SK-N-SH (cell line): ENCODE measurements at regions not wholly inside any gene's neighbourhood (a gene's known extent, or its start where the extent isn't known, plus 50 kb on each side); places are given as distances from the start of the nearest gene placed in this dataset.

Experiments
- CTCF ChIA-PET: fragments of 300-600, 350-600 bp; formaldehyde crosslinking; extraction: SDS; loops from one replicate; lab custom pipeline; 2021; lab: Yijun Ruan, JAX
- POLR2A ChIA-PET: fragments of 350-600 bp; sonication (Branson Sonifier 250); formaldehyde crosslinking; extraction: SDS; loops from one replicate; lab custom pipeline; 2020; ENCODE audit warnings: antibody characterized with exemption, inconsistent platforms; lab: Yijun Ruan, JAX
- DNase-seq: peaks from one replicate; pipeline ENCODE4 v3.0.0; 2012
- H2AFZ ChIP-seq: fragments of 200-600 bp; sonication (generic); 2 replicates; pipeline ENCODE4 v1.8.1; 2016; ENCODE audit warnings: antibody characterized with exemption, mild to moderate bottlenecking, low read depth
- H3F3A ChIP-seq: fragments of 200-600 bp; sonication (generic); replicated peaks from 2 replicates; pipeline ENCODE3; 2016; ENCODE audit warnings: antibody characterized with exemption, mild to moderate bottlenecking; ENCODE audit not compliant: insufficient read depth
- H3K27ac ChIP-seq, 2 experiments: fragments of 200-500 bp in 1 of 2; fragments of 200-600 bp in 1 of 2; sonication (Bioruptor generic) in 1 of 2; sonication (generic), shearing (Covaris generic) in 1 of 2; 2 replicates each; pipeline versions ENCODE4 v1.5.1 to v1.6.1; 2014 to 2016; ENCODE audit warnings: low read depth in 2 of 2, inconsistent platforms in 1 of 2, low read length in 1 of 2, mild to moderate bottlenecking in 1 of 2, mixed read lengths in 1 of 2
- H3K27me3 ChIP-seq: fragments of 200-600 bp; sonication (generic), shearing (Covaris generic); 2 replicates; pipeline ENCODE4 v1.6.1; 2016; ENCODE audit warnings: mixed run types; ENCODE audit not compliant: insufficient read depth
- H3K36me3 ChIP-seq, 2 experiments: fragments of 200-500 bp in 1 of 2; fragments of 200-600 bp in 1 of 2; sonication (Bioruptor generic) in 1 of 2; sonication (generic) in 1 of 2; replicated peaks in 1 of 2; 2 replicates each; pipeline versions ENCODE3 to v1.5.1; 2014 to 2016; ENCODE audit warnings: low read length in 1 of 2, mild to moderate bottlenecking in 1 of 2; ENCODE audit not compliant: insufficient read depth in 2 of 2, control insufficient read depth in 1 of 2
- H3K4me1 ChIP-seq, 2 experiments: fragments of 200-500 bp in 1 of 2; fragments of 200-600 bp in 1 of 2; sonication (Bioruptor generic) in 1 of 2; sonication (generic), shearing (Covaris generic) in 1 of 2; 2 replicates each; pipeline versions ENCODE4 v1.5.1 to v1.6.1; 2014 to 2016; ENCODE audit warnings: low read depth in 1 of 2, low read length in 1 of 2, mixed run types in 1 of 2; ENCODE audit not compliant: insufficient read depth in 2 of 2, control insufficient read depth in 1 of 2
- H3K4me2 ChIP-seq: fragments of 200-600 bp; sonication (generic), shearing (Covaris generic); 2 replicates; pipeline ENCODE4 v1.6.1; 2017; ENCODE audit warnings: mixed run types
- H3K4me3 ChIP-seq, 2 experiments: fragments of 200-500 bp in 1 of 2; fragments of 200-600 bp in 1 of 2; sonication (Bioruptor generic) in 1 of 2; sonication (generic), shearing (Covaris generic) in 1 of 2; 2 replicates each; pipeline versions ENCODE4 v1.5.1 to v1.8.1; 2014 to 2016; ENCODE audit warnings: low read depth in 2 of 2, inconsistent platforms in 1 of 2, low read length in 1 of 2, mild to moderate bottlenecking in 1 of 2, mixed read lengths in 1 of 2, moderate library complexity in 1 of 2
- H3K79me2 ChIP-seq: fragments of 200-600 bp; sonication (generic); 2 replicates; pipeline ENCODE4 v1.8.1; 2017; ENCODE audit warnings: mild to moderate bottlenecking; ENCODE audit not compliant: insufficient read depth
- H3K9ac ChIP-seq: fragments of 200-600 bp; sonication (generic); 2 replicates; pipeline ENCODE4 v1.6.1; 2017; ENCODE audit warnings: mixed run types
- H3K9me2 ChIP-seq: fragments of 200-600 bp; sonication (generic); 2 replicates; pipeline ENCODE4 v1.6.1; 2017; ENCODE audit warnings: mixed run types
- H3K9me3 ChIP-seq: fragments of 200-600 bp; sonication (generic); 2 replicates; pipeline ENCODE4 v1.6.1; 2017; ENCODE audit warnings: mixed run types, mild to moderate bottlenecking, moderate library complexity
- H4K20me1 ChIP-seq: fragments of 200-600 bp; sonication (generic); 2 replicates; pipeline ENCODE4 v1.6.1; 2017; ENCODE audit warnings: mild to moderate bottlenecking, mixed run types; ENCODE audit not compliant: insufficient read depth
- CTCF ChIP-seq: fragments of 200-600 bp; sonication (generic); IDR thresholded peaks from 2 replicates; pipeline ENCODE4 v1.6.1; 2017; ENCODE audit warnings: antibody characterized with exemption, mild to moderate bottlenecking, moderate library complexity
- EP300 ChIP-seq, 2 experiments: IDR thresholded peaks; 2 replicates each; pipeline versions ENCODE4 v1.4.0 to v1.6.1; 2012; ENCODE audit warnings: borderline replicate concordance in 1 of 2, low read depth in 1 of 2, low read length in 1 of 2
- FOXM1 ChIP-seq: IDR thresholded peaks from 2 replicates; pipeline ENCODE4 v1.4.0; 2012; ENCODE audit warnings: low read depth, mild to moderate bottlenecking
- JUND ChIP-seq: IDR thresholded peaks from 2 replicates; pipeline ENCODE4 v1.4.0; 2012
- MAX ChIP-seq: IDR thresholded peaks from 2 replicates; pipeline ENCODE4 v1.4.0; 2012; ENCODE audit warnings: low read depth
- MEF2A ChIP-seq: IDR thresholded peaks from 2 replicates; pipeline ENCODE4 v1.4.0; 2012; ENCODE audit warnings: low read depth, borderline replicate concordance
- NRF1 ChIP-seq: IDR thresholded peaks from 2 replicates; pipeline ENCODE4 v1.6.1; 2012; ENCODE audit warnings: low read depth, mild to moderate bottlenecking, low read length
- RAD21 ChIP-seq: IDR thresholded peaks from 2 replicates; pipeline ENCODE4 v1.6.1; 2012; ENCODE audit warnings: mild to moderate bottlenecking, low read length
- RFX5 ChIP-seq: IDR thresholded peaks from 2 replicates; pipeline ENCODE4 v1.6.1; 2012; ENCODE audit warnings: mild to moderate bottlenecking, improper control_type of control experiment, low read length
- RXRA ChIP-seq: IDR thresholded peaks from 2 replicates; pipeline ENCODE4 v1.4.0; 2012; ENCODE audit warnings: low read depth, mild to moderate bottlenecking, borderline replicate concordance
- SMC3 ChIP-seq: IDR thresholded peaks from 2 replicates; pipeline ENCODE4 v1.6.1; 2012; ENCODE audit warnings: low read depth, low read length, improper control_type of control experiment
- TEAD4 ChIP-seq: IDR thresholded peaks from 2 replicates; pipeline ENCODE4 v1.4.0; 2012; ENCODE audit warnings: mild to moderate bottlenecking, borderline replicate concordance; ENCODE audit not compliant: insufficient read depth
- WGBS: methylation state at CpG from one replicate; pipeline ENCODE4 v1.1.6; 2017; ENCODE audit warnings: low lambda C conversion rate; 5-methylcytosine and 5-hydroxymethylcytosine counted together
- TF ChIP-seq, protein P1 (sequence below): IDR thresholded peaks from 2 replicates; pipeline ENCODE4; 2012
- TF ChIP-seq, protein P2 (sequence below): fragments of 150-350 bp; IDR thresholded peaks from 2 replicates; pipeline ENCODE4 v1.6.1; 2017; ENCODE audit warnings: antibody characterized with exemption, low read length, low read depth, borderline replicate concordance

GRCh38 chr13:44784708-44785080 is 204.6 kb downstream of the NUFIP1 start:
- H3K4me2 ChIP-seq, result no peak overlapping the region
- no peaks in the 10 kb centered on the region for H3K9me3 ChIP-seq
- peaks cover 0 to 5% of the 10 kb centered on the region in 2 experiments; a peak in 1 of 4 replicates for H3K4me1 ChIP-seq
- no peak overlapping the region for H3K27ac ChIP-seq
- H3F3A ChIP-seq, result no peaks in the 10 kb centered on the region
- H3K9ac ChIP-seq, result no peak overlapping the region
- ChIA-PET POLR2A (no interaction called here), CTCF (no interaction called here)
- no peak overlapping the region for H3K4me3 ChIP-seq
- no peak for TF ChIP-seq RXRA
- no peak overlapping the region for H2AFZ ChIP-seq
- WGBS, result 75% methylated on average over 2 of the region's 2 CpGs
- DNase-seq, result no peak
- H4K20me1 ChIP-seq, result no peaks in the 10 kb centered on the region
- no peaks in the 10 kb centered on the region for H3K27me3 ChIP-seq
- no peaks in the 10 kb centered on the region for H3K36me3 ChIP-seq
- H3K9me2 ChIP-seq, result no peaks in the 10 kb centered on the region
- no peaks in the 10 kb centered on the region for H3K79me2 ChIP-seq

DNA sequence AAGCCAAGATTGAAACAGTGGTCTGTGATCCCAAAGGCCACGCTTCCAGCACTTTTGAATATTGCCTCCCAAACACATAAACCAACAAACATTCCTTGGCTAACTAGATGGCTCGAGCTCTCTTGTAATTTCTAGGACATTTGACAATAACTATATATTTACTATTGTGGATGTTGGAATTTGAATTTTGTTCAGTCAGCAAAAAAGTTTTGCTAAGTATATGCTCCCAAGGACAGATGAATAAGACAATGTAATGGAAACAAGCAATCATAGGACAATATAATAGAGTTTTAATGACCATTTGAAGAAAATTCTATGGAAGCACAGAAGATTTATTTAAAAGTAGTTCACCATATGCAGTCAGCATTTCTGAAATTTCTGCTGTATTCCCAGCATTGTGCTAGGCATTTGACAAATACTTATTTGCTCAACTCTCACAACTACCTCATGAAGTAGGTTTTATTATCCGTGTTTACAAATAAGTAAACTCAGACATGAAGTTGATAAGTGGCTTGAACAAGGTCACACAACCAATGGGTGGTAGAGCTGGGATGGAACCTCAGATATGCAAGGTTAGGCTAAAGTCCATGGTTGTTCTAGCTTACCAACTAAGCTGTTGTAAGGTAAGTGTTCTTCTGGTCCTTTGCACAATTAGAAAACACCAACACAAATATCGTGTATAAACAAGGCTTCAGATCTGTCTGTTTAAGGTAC is 205.1 kb downstream of the NUFIP1 start:
- POLR2A ChIA-PET, result no interaction called here

DNA sequence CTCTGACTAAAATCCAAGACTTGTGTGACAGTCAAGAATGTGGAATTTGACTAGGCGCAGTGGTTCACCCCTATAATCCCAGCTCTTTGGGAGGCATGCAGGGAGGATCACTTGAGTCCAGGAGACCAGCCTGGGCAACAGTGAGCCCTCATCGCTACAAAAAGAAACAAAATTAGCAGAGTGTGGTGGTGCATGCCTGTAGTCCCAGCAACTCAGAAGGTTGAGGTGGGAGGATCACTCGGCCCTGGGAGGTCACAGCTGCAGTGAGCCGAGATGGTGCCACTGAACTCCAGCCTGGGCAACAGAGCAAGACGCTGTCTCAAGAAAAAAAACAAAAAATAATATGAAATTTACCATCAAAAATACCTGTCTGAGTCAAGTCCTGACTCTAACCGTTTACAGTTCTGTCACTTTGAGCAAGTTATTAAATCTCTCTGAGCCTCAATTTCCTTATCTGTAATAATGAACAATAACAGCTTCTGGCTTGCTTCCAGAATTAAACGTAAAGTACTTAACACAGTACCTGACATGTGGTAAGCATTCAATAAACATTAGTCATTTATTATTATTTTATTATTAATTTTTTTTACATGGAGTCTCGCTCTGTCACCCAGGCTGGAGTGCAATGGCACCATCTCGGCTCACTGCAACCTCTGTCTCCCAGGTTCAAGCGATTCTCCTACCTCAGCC is 204.6 kb upstream of the TSC22D1 start:
- H3K9me3 ChIP-seq, result no peaks in the 10 kb centered on the region
- no peaks in the 10 kb centered on the region for H3K36me3 ChIP-seq
- CTCF ChIA-PET, result interaction anchor here (0.9 to 1.5 kb wide), 2 partner anchors 12 to 19 kb away, joined by 3 read pairs; no protein-coding TSS in a partner anchor
- no peaks in the 10 kb centered on the region for H3K79me2 ChIP-seq
- H4K20me1 ChIP-seq, result no peaks in the 10 kb centered on the region
- no peaks in the 10 kb centered on the region for H3K4me1 ChIP-seq
- H3K27ac ChIP-seq, result no peak overlapping the region
- 92% methylated on average over 10 of the region's 10 CpGs for WGBS
- no peaks in the 10 kb centered on the region for H3K9me2 ChIP-seq
- DNase-seq, result no peak
- H3F3A ChIP-seq, result no peaks in the 10 kb centered on the region
- H3K4me3 ChIP-seq, result no peak overlapping the region
- no peak overlapping the region for H2AFZ ChIP-seq
- H3K4me2 ChIP-seq, result no peak overlapping the region
- POLR2A ChIA-PET, result no interaction called here
- no peak overlapping the region for H3K9ac ChIP-seq
- H3K27me3 ChIP-seq, result no peaks in the 10 kb centered on the region
- no peak for TF ChIP-seq RXRA
- TF ChIP-seq CTCF, result no peak
- TF ChIP-seq MAX, result no peak
- no peak for TF ChIP-seq RAD21
- TF ChIP-seq, protein P1, sequence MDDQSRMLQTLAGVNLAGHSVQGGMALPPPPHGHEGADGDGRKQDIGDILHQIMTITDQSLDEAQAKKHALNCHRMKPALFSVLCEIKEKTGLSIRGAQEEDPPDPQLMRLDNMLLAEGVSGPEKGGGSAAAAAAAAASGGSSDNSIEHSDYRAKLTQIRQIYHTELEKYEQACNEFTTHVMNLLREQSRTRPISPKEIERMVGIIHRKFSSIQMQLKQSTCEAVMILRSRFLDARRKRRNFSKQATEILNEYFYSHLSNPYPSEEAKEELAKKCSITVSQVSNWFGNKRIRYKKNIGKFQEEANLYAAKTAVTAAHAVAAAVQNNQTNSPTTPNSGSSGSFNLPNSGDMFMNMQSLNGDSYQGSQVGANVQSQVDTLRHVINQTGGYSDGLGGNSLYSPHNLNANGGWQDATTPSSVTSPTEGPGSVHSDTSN, result no peak
- TF ChIP-seq, protein P2, sequence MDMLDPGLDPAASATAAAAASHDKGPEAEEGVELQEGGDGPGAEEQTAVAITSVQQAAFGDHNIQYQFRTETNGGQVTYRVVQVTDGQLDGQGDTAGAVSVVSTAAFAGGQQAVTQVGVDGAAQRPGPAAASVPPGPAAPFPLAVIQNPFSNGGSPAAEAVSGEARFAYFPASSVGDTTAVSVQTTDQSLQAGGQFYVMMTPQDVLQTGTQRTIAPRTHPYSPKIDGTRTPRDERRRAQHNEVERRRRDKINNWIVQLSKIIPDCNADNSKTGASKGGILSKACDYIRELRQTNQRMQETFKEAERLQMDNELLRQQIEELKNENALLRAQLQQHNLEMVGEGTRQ, result no peak
- no peak for TF ChIP-seq SMC3
- TF ChIP-seq MEF2A, result no peak
- TF ChIP-seq TEAD4, result no peak
- no peak for TF ChIP-seq FOXM1
- TF ChIP-seq EP300 (IDR thresholded peaks at IDR 0.05; ENCODE audit: borderline replicate concordance in 1 of 2, low read depth in 1 of 2, low read length in 1 of 2), result no peak

More for the DNA sequence above, 205.1 kb downstream of the NUFIP1 start:
- peaks cover 0 to 5% of the 10 kb centered on the region in 2 experiments; a peak in 1 of 4 replicates for H3K4me1 ChIP-seq
- H3K9me3 ChIP-seq, result no peaks in the 10 kb centered on the region
- H3K79me2 ChIP-seq, result no peaks in the 10 kb centered on the region
- H2AFZ ChIP-seq, result no peak overlapping the region
- H3K27ac ChIP-seq, result no peak overlapping the region
- no peak overlapping the region for H3K4me3 ChIP-seq
- CTCF ChIA-PET, result no interaction called here
- no peaks in the 10 kb centered on the region for H3K36me3 ChIP-seq
- no peaks in the 10 kb centered on the region for H3F3A ChIP-seq
- no peaks in the 10 kb centered on the region for H3K27me3 ChIP-seq
- H3K4me2 ChIP-seq, result no peak overlapping the region
- no peak overlapping the region for H3K9ac ChIP-seq
- DNase-seq, result no peak
- no peaks in the 10 kb centered on the region for H3K9me2 ChIP-seq
- TF ChIP-seq RAD21, result no peak
- TF ChIP-seq JUND, result no peak
- no peak for TF ChIP-seq RFX5
- TF ChIP-seq NRF1, result no peak
- TF ChIP-seq, protein P2, result no peak
- H4K20me1 ChIP-seq, result no peaks in the 10 kb centered on the region
- 64% methylated on average over 4 of the region's 4 CpGs for WGBS
